ENCODE measurements at regions not wholly inside any gene's neighbourhood (a gene's known extent, or its start where the extent isn't known, plus 50 kb on each side); places are given as distances from the start of the nearest gene placed in this dataset.

- H3K9me3 ChIP-seq: no peaks in the 10 kb centered on the region
- DNase-seq (ENCODE audit: extremely low spot score): peak; percentile 82
Observed at GRCh38 chr5:1661831-1662558, 137.6 kb downstream of the MRPL36 start.

GRCh38 chr5:1661311-1661710, 137.6 kb upstream of the LPCAT1 start:
- Histone ChIP-seq H3K27ac (replicated peaks in 1 of 4) (no peak overlapping the region), H3K9me3 (no peaks in the 10 kb centered on the region), H3K4me1 (peaks cover 0 to 1% (median 0%) of the 10 kb centered on the region in 4 donors), H3K36me3 (no peaks in the 10 kb centered on the region), H3K4me3 (no peak overlapping the region), H3K27me3 (peaks cover 0 to 91% (median 19%) of the 10 kb centered on the region in 4 donors)
- intact Hi-C loops (cut with DNase I): no loop called here
- no peak for TF ChIP-seq EP300 (IDR thresholded peaks at IDR 0.05)
- TF ChIP-seq POLR2AphosphoS5 (IDR thresholded peaks at IDR 0.05): no peak
- TF ChIP-seq POLR2A (IDR thresholded peaks at IDR 0.05; ENCODE audit: low read depth): no peak
- no peak for TF ChIP-seq CTCF (IDR thresholded peaks at IDR 0.05)
- no peak for DNase-seq (ENCODE audit: extremely low spot score)
- 80% methylated on average over 12 of the region's 13 CpGs for WGBS

More at GRCh38 chr5:1661831-1662558, 137.6 kb downstream of the MRPL36 start:
- peaks cover 4 to 8% (median 6%) of the 10 kb centered on the region in 4 donors for H3K4me1 ChIP-seq
- no peaks in the 10 kb centered on the region for H3K36me3 ChIP-seq
- peaks cover 0 to 93% (median 25%) of the 10 kb centered on the region in 4 donors for H3K27me3 ChIP-seq
- WGBS: 69% methylated on average over 15 of the region's 23 CpGs
- no peak overlapping the region for H3K4me3 ChIP-seq
- no peak overlapping the region for H3K27ac ChIP-seq (replicated peaks in 1 of 4)
- no peak for TF ChIP-seq EP300 (IDR thresholded peaks at IDR 0.05)
- no peak for TF ChIP-seq POLR2AphosphoS5 (IDR thresholded peaks at IDR 0.05)
- TF ChIP-seq CTCF (IDR thresholded peaks at IDR 0.05): no peak
- TF ChIP-seq POLR2A (IDR thresholded peaks at IDR 0.05; ENCODE audit: low read depth): no peak
- intact Hi-C loops (cut with DNase I): no loop called here

GRCh38 chr5:1660511-1660910, 136.8 kb upstream of the LPCAT1 start:
- Histone ChIP-seq H3K27me3 (peaks cover 0 to 91% (median 11%) of the 10 kb centered on the region in 4 donors), H3K4me3 (no peak overlapping the region), H3K27ac (replicated peaks in 1 of 4) (no peak overlapping the region), H3K9me3 (no peaks in the 10 kb centered on the region), H3K36me3 (no peaks in the 10 kb centered on the region), H3K4me1 (no peaks in the 10 kb centered on the region)
- TF ChIP-seq EP300 (IDR thresholded peaks at IDR 0.05) (no peak), POLR2A (IDR thresholded peaks at IDR 0.05; ENCODE audit: low read depth) (no peak), CTCF (IDR thresholded peaks at IDR 0.05) (no peak), POLR2AphosphoS5 (IDR thresholded peaks at IDR 0.05) (no peak)
- 61% methylated on average over 2 of the region's 10 CpGs for WGBS
- peak; percentile 57 for DNase-seq (ENCODE audit: extremely low spot score)
- intact Hi-C loops (cut with DNase I): no loop called here

- DNase-seq (ENCODE audit: extremely low spot score): no peak
- intact Hi-C loops (cut with DNase I): no loop called here
- WGBS: 73% methylated on average over 8 of the region's 17 CpGs
- Histone ChIP-seq H3K27me3 (peaks cover 0 to 91% (median 5%) of the 10 kb centered on the region in 4 donors), H3K27ac (replicated peaks in 1 of 4) (no peak overlapping the region), H3K4me1 (no peaks in the 10 kb centered on the region), H3K9me3 (no peaks in the 10 kb centered on the region), H3K36me3 (no peaks in the 10 kb centered on the region), H3K4me3 (no peak overlapping the region)
- TF ChIP-seq CTCF (IDR thresholded peaks at IDR 0.05) (no peak), POLR2A (IDR thresholded peaks at IDR 0.05; ENCODE audit: low read depth) (no peak), POLR2AphosphoS5 (IDR thresholded peaks at IDR 0.05) (no peak), EP300 (IDR thresholded peaks at IDR 0.05) (no peak)
Observed at GRCh38 chr5:1660001-1660400, 136.2 kb upstream of the LPCAT1 start.
